ENCODE measurements at regions not wholly inside any gene's neighbourhood (a gene's known extent, or its start where the extent isn't known, plus 50 kb on each side); places are given as distances from the start of the nearest gene placed in this dataset.
"Not testable (repeated sequence)": the region's sequence is repeated elsewhere in the genome, so short reads cannot be mapped to it uniquely, and the experiment has no call there.

DNA sequence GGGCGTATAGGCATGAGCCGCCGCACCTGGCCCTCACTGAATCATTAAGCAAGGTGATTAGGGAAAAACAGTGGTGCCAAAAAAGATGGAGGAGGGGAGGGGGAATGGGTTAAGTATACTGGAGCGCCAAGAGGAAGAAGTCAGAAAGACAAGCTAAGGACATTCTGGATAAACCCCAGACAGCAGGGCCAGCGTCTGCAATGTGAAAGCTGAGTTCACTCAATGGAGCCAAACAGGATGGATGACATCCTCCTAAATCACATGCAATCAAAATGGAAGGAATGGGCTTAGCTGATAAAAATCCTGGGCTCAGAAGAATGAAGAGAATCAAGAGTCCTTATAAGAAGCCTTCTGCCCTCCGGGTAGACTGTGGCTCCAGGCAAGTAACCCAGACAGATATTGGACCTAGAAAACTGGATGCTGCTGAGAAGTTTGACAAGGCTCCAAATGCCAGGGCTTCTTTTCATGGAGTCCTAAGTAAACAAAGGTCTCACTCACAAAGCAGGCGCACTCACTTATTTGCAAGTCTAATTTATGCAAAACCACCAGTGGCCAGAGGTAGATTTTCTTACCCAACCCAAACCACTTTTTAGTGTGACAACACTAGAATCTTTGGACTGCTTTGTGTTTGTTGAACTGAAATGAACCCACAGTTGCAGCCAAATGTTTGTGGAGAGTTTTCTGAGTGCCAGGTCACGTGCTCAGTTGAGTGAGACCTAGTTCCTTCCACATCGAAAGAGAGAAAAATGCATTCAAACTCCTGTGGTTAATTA, 519.1 kb upstream of the AUTS2 start:
- H3K36me3 ChIP-seq: no peaks in the 10 kb centered on the region
- intact Hi-C loops (cut with DNase I): no loop called here
- TF ChIP-seq, protein P1, sequence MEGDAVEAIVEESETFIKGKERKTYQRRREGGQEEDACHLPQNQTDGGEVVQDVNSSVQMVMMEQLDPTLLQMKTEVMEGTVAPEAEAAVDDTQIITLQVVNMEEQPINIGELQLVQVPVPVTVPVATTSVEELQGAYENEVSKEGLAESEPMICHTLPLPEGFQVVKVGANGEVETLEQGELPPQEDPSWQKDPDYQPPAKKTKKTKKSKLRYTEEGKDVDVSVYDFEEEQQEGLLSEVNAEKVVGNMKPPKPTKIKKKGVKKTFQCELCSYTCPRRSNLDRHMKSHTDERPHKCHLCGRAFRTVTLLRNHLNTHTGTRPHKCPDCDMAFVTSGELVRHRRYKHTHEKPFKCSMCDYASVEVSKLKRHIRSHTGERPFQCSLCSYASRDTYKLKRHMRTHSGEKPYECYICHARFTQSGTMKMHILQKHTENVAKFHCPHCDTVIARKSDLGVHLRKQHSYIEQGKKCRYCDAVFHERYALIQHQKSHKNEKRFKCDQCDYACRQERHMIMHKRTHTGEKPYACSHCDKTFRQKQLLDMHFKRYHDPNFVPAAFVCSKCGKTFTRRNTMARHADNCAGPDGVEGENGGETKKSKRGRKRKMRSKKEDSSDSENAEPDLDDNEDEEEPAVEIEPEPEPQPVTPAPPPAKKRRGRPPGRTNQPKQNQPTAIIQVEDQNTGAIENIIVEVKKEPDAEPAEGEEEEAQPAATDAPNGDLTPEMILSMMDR (IDR thresholded peaks at IDR 0.05): no peak
- TF ChIP-seq POLR2A (IDR thresholded peaks at IDR 0.05): no peak
- H3K27ac ChIP-seq: peak overlapping the region in 1 of 4 donors; percentile 12
- peaks cover 0 to 6% (median 0%) of the 10 kb centered on the region in 3 donors for H3K4me1 ChIP-seq
- H3K4me3 ChIP-seq: no peak overlapping the region
- WGBS, 2 donors: 56 to 59% methylated on average over 9 of the region's 9 CpGs
- no peak for DNase-seq
- H3K27me3 ChIP-seq: no peaks in the 10 kb centered on the region
- H3K9me3 ChIP-seq: no peaks in the 10 kb centered on the region

DNA sequence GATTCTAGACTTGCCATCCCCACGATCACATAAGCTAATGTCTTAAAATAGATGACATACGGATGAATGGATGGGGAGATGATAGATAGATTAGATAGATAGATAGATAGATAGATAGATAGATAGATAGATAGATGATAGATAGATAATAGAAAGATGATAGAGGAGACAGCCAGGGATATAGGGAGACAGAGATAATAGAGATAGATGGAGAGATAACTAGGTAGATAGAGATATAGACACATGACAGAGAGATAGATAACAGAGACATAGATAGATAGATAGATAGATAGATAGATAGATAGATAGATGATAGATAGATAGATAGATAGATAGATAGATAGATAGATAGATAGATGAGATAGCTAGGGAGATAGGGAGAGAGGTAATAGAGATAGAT, 511.0 kb upstream of the AUTS2 start:
- H3K4me3 ChIP-seq; H3K36me3 ChIP-seq; H3K4me1 ChIP-seq; H3K27me3 ChIP-seq; H3K9me3 ChIP-seq; DNase-seq; H3K27ac ChIP-seq; intact Hi-C loops (cut with DNase I): not testable (repeated sequence)
- WGBS, 2 donors: 57 to 90% methylated on average over 2 of the region's 2 CpGs

DNA sequence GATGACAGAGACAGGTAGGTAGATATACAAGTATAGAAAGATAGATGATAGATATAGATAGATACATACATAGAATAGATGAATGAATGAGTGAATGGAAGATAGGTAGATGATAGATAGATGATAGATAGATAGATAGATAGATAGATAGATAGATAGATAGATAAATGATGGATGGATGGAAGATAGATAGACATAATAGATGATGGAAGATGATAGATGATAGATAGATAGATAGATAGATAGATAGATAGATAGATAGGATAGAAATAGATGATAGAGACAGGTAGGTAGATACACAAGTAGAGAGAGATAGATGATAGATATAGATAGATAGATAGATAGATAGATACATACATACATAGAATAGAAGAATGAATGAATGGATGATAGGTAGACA, 510.1 kb upstream of the AUTS2 start:
- no peak overlapping the region for H3K4me3 ChIP-seq
- no peak for DNase-seq
- TF ChIP-seq, protein P1 (IDR thresholded peaks at IDR 0.05): no peak
- TF ChIP-seq POLR2A (IDR thresholded peaks at IDR 0.05): no peak
- H3K9me3 ChIP-seq: peaks cover 0 to under 1% (median 0%) of the 10 kb centered on the region in 3 donors
- H3K27ac ChIP-seq: no peak overlapping the region
- H3K36me3 ChIP-seq: no peaks in the 10 kb centered on the region
- H3K4me1 ChIP-seq: no peaks in the 10 kb centered on the region
- intact Hi-C loops (cut with DNase I): no loop called here
- no peaks in the 10 kb centered on the region for H3K27me3 ChIP-seq

DNA sequence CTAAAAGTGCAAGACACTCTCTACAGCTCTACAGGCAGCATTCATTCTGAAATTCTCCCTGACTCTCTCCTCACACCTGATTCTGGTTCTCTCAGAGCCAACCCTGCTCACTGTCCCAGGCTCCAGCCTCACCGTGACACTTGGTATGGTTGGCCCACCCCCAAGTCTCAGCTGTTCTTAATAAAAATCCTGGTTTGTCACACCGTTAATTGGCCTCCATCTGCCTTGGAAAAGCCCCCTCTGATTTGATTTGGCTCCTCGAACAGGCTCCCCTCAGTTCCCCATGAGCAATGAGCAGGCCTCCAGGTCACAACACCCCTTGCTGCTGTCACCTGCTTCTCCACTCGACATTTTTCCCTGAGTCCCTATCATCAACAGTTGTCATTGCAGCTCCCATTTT, 507.3 kb upstream of the AUTS2 start:
- intact Hi-C loops (cut with DNase I): no loop called here
- H3K4me3 ChIP-seq: no peak overlapping the region

DNA sequence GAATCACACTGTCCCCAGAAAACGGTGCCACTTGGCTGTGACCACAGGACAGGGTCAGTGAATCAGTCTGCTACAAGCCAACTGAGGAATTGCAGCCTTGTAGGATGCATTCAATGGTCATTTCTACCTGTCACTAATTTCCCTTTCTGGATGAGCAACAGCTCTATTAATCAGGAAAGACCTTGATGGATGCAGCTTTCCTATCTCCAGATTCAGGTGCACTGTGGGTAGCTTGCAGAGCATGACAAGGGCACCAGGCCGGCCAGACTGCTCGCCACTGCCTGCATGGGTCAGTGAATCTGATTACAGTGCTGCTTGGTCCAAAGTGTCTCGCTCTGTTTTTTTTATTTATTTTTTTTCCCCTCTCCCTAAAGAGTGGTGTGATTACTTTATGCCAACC, 506.8 kb upstream of the AUTS2 start:
- H3K4me3 ChIP-seq: no peak overlapping the region
- intact Hi-C loops (cut with DNase I): no loop called here
- no peaks in the 10 kb centered on the region for H3K36me3 ChIP-seq
- H3K4me1 ChIP-seq: no peaks in the 10 kb centered on the region
- H3K27me3 ChIP-seq: no peaks in the 10 kb centered on the region
- 69 to 81% methylated on average over 4 of the region's 4 CpGs for WGBS, 2 donors
- DNase-seq: no peak
- peaks cover 0 to 9% (median 4%) of the 10 kb centered on the region in 3 donors for H3K9me3 ChIP-seq
- H3K27ac ChIP-seq: no peak overlapping the region
- TF ChIP-seq, protein P1 (IDR thresholded peaks at IDR 0.05): no peak
- TF ChIP-seq POLR2A (IDR thresholded peaks at IDR 0.05): no peak

More for the DNA sequence above, 507.3 kb upstream of the AUTS2 start:
- no peaks in the 10 kb centered on the region for H3K27me3 ChIP-seq
- no peak overlapping the region for H3K27ac ChIP-seq
- H3K36me3 ChIP-seq: no peaks in the 10 kb centered on the region
- no peak for TF ChIP-seq POLR2A (IDR thresholded peaks at IDR 0.05)
- TF ChIP-seq, protein P1 (IDR thresholded peaks at IDR 0.05): no peak
- peaks cover 0 to 9% (median 4%) of the 10 kb centered on the region in 3 donors for H3K9me3 ChIP-seq
- WGBS, 2 donors: 66 to 67% methylated on average over 4 of the region's 4 CpGs
- no peak for DNase-seq
- H3K4me1 ChIP-seq: no peaks in the 10 kb centered on the region
